ENCODE measurements at regions not wholly inside any gene's neighbourhood (a gene's known extent, or its start where the extent isn't known, plus 50 kb on each side); places are given as distances from the start of the nearest gene placed in this dataset.

- TF ChIP-seq SMC3 (IDR thresholded peaks at IDR 0.05; ENCODE audit: borderline replicate concordance, low read length): no peak
These were observed 221.6 kb downstream of the CYP26B1 start (continued) for GRCh38 chr2:71926089-71926447.

DNA sequence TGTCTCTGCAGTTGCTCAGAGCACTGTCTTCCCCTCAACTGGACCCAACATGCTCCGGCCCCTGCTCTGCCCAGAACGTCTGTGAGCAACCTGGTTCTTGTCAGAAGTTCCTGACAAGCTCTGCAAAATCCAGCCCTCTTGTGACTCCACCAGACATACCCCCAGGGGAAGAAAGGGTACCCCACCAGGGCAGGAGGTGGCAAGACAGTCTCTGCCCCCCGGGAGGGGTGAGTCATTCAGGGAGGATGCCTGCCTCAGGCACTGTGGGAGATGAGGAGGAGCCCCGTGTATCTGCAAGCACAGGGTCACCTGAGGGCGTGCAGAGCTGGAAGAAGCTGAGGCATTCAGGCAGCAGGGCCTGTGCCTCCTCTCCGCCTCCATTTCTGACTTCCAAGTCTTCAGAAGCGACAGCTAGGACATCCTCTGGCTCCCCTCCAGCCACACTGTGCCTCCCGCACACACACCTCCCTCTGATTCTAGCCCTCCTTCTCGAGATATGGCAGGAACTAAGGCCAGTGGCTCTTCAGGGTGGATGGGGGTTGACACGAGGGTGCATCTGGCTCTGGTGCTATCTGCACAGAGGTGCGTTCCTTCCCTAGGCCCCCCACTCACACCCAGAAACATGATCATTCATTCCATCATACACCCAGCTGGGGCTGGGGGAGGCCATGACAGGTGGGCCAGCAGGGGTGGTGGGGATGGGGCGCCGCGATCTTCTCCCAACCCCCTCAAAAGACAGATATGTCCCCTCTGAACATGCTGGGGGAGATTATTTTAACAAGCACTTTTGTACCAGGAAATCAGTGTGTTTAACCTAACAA lies 222.2 kb downstream of the CYP26B1 start:
- H2AFZ ChIP-seq (ENCODE audit: control insufficient read depth, low read depth, low read length): no peak overlapping the region
- in situ Hi-C loops (cut with MboI): loop anchor here (5.0 kb wide), 2 partner anchors 657 to 822 kb away; no protein-coding TSS in a partner anchor

More for the DNA sequence above, 222.2 kb downstream of the CYP26B1 start:
- intact Hi-C loops (cut with micrococcal nuclease; ENCODE audit: unreplicated experiment): no loop called here
- WGBS (ENCODE audit: insufficient coverage, insufficient replicate concordance, low lambda C conversion rate, missing lambda C conversion rate): 18% methylated on average over 14 of the region's 14 CpGs
- no TSS peak for BruUV-seq (replicated peaks)
- H3K27ac ChIP-seq (ENCODE audit: control insufficient read depth, insufficient read depth): no peak overlapping the region
- H3K9me3 ChIP-seq (replicated peaks; ENCODE audit: control insufficient read depth, insufficient read depth, low read length): no peaks in the 10 kb centered on the region
- DNase-seq (ENCODE audit: low read depth, low spot score) (no peak), FAIRE-seq (no peak), ATAC-seq (no peak)
- H3K79me2 ChIP-seq (ENCODE audit: control insufficient read depth, insufficient read depth, low read length): no peaks in the 10 kb centered on the region
- H3K4me3 ChIP-seq: no peak overlapping the region
- H3K9ac ChIP-seq (ENCODE audit: control insufficient read depth, insufficient read depth, low read length): no peak overlapping the region
- no peaks in the 10 kb centered on the region for H4K20me1 ChIP-seq (ENCODE audit: control insufficient read depth, insufficient read depth)
- ChIA-PET POLR2A (no interaction called here), CTCF (interaction anchor here (2.8 to 4.3 kb wide), 3 partner anchors 10 to 226 kb away, joined by 16 to 32 read pairs (median 28); no protein-coding TSS in a partner anchor), RAD21 (ENCODE audit: unreplicated experiment) (no interaction called here), SMC1A (ENCODE audit: uncharacterized antibody, unreplicated experiment) (interaction anchor here (2.7 kb wide), 1 partner anchor 225 kb away, joined by 13 read pairs; no protein-coding TSS in a partner anchor)
- H3K27me3 ChIP-seq (replicated peaks in 1 of 2; ENCODE audit: control insufficient read depth in 2 of 2, insufficient read depth in 2 of 2, low read length in 1 of 2): no peaks in the 10 kb centered on the region
- TF ChIP-seq YY1 (IDR thresholded peaks at IDR 0.05; ENCODE audit: low read depth, low read length): no peak
- no peak for TF ChIP-seq NFYA (IDR thresholded peaks at IDR 0.05; ENCODE audit: borderline replicate concordance, low read depth, low read length)
- no peak for TF ChIP-seq FOS (IDR thresholded peaks at IDR 0.05; ENCODE audit: borderline replicate concordance, extremely low read depth, insufficient read length)
- H3K4me2 ChIP-seq (ENCODE audit: control insufficient read depth, insufficient read depth): no peak overlapping the region
- no peaks in the 10 kb centered on the region for H3K4me1 ChIP-seq (ENCODE audit: control insufficient read depth, insufficient read depth, low read length)
- H3K36me3 ChIP-seq (ENCODE audit: control insufficient read depth in 2 of 2, insufficient read depth in 2 of 2, low read length in 1 of 2): no peaks in the 10 kb centered on the region

All from GM12878 (cell line).